GM19043 (cell line): ENCODE measurements at regions not wholly inside any gene's neighbourhood (a gene's known extent, or its start where the extent isn't known, plus 50 kb on each side); places are given as distances from the start of the nearest gene placed in this dataset.

ENCODE experiments used
- ATAC-seq: cut with Tn5 transposase; IDR thresholded peaks from one replicate; pipeline ENCODE4 v1.9.1; 2021; ENCODE audit warnings: low read depth; ENCODE audit not compliant: unreplicated experiment

GRCh38 chr13:76715621-76716020 lies 170.6 kb downstream of the KCTD12 start:
- ATAC-seq = no peak

GRCh38 chr13:76715075-76715474 lies 171.1 kb downstream of the KCTD12 start:
- no peak for ATAC-seq

GRCh38 chr13:76713280-76713679 lies 172.9 kb downstream of the KCTD12 start:
- no peak for ATAC-seq

GRCh38 chr13:76711550-76712182 lies 174.5 kb downstream of the KCTD12 start:
- no peak for ATAC-seq

GRCh38 chr13:76709851-76710250 lies 176.4 kb downstream of the KCTD12 start:
- no peak for ATAC-seq

- no peak for ATAC-seq
Measured at GRCh38 chr13:76708138-76708688, 178.0 kb downstream of the KCTD12 start.

GRCh38 chr13:76707360-76707759 lies 178.8 kb downstream of the KCTD12 start:
- ATAC-seq = no peak

GRCh38 chr13:76703621-76704288 lies 182.4 kb downstream of the KCTD12 start:
- no peak for ATAC-seq

GRCh38 chr13:76703216-76703615 lies 183.0 kb downstream of the KCTD12 start:
- no peak for ATAC-seq

- no peak for ATAC-seq
Measured at GRCh38 chr13:76697288-76697687, 188.9 kb downstream of the KCTD12 start.

- no peak for ATAC-seq
Measured at GRCh38 chr13:76696370-76696769, 189.8 kb downstream of the KCTD12 start.

GRCh38 chr13:76693086-76693485 lies 193.1 kb downstream of the KCTD12 start:
- ATAC-seq = no peak

GRCh38 chr13:76692346-76692745 lies 193.9 kb downstream of the KCTD12 start:
- no peak for ATAC-seq

- ATAC-seq = no peak
Measured at GRCh38 chr13:76690611-76691010, 195.6 kb downstream of the KCTD12 start.

GRCh38 chr13:76687467-76687866 lies 198.7 kb downstream of the KCTD12 start:
- ATAC-seq = no peak

GRCh38 chr13:76685938-76686337 lies 200.3 kb downstream of the KCTD12 start:
- no peak for ATAC-seq

- no peak for ATAC-seq
Measured at GRCh38 chr13:76684336-76684735, 201.9 kb downstream of the KCTD12 start.

GRCh38 chr13:76683854-76684253 lies 202.4 kb downstream of the KCTD12 start:
- ATAC-seq = no peak

- no peak for ATAC-seq
Measured at GRCh38 chr13:76683168-76683567, 203.0 kb downstream of the KCTD12 start.

- no peak for ATAC-seq
Measured at GRCh38 chr13:76680112-76680511, 206.1 kb downstream of the KCTD12 start.

- no peak for ATAC-seq
Measured at GRCh38 chr13:76677043-76677442, 209.2 kb downstream of the KCTD12 start.

GRCh38 chr13:76672420-76672819 lies 213.8 kb downstream of the KCTD12 start:
- no peak for ATAC-seq
